HS-5 (cell line): ENCODE measurements at regions not wholly inside any gene's neighbourhood (a gene's known extent, or its start where the extent isn't known, plus 50 kb on each side); places are given as distances from the start of the nearest gene placed in this dataset.
A peak's percentile ranks its signal among the peaks of the same experiment; 100 is the strongest.
"Not testable (repeated sequence)": the region's sequence is repeated elsewhere in the genome, so short reads cannot be mapped to it uniquely, and the experiment has no call there.

Experiments
- DNase-seq: peaks from one replicate; pipeline ENCODE4 v3.0.0-alpha.2; 2012; ENCODE audit warnings: low read depth

DNA sequence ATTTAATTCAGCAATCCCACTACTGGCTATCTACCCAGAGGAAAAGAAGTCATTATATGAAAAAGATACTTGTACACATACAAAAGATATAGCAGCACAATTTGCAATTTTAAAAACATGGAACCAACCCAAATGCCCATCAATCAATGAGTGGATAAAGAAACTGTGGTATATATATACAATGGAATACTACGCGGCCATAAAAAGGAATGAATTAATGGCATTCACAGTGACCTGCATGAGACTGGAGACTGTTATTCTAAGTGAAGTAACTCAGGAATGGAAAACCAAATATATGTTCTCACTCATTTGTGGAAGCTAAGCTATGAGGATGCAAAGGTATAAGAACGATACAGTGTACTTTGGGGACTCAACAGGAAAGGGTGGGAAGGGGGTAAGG is 102.8 kb upstream of the KCNMA1 start:
- DNase-seq, result not testable (repeated sequence)

DNA sequence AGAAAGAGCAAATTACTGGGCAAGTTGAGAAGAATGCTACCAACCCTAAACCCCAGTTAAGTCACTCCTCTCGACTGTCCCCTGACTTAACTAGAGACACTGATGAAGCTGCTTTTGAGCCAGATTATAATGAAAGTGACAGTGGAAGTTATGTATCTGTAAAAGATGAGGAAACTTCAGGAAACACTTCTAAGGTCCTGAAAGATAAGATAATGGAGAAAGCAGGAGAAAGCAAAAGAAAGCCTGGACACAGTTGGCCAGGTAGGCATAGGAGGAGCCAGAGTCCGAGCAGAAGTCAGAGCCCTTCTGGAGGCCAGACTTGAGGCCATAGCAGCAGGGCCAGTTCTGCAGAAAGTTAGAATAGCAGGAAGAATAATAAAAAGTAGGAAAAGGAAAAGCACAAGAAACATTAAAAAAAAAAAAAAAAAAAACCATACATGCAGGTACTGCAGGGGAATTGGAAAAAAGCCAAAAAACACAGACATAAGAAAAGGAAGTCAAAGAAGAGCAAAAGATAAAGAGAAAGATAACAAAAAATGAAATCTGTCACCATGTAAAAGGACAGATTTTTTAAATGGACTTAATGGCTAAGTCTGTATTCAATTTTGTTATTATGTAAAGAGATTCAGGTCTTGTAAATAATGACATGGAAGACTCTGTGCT is 101.0 kb upstream of the KCNMA1 start:
- DNase-seq, result no peak

GRCh38 chr10:77737608-77738007 is 100.0 kb upstream of the KCNMA1 start:
- peak; percentile 96 for DNase-seq

DNA sequence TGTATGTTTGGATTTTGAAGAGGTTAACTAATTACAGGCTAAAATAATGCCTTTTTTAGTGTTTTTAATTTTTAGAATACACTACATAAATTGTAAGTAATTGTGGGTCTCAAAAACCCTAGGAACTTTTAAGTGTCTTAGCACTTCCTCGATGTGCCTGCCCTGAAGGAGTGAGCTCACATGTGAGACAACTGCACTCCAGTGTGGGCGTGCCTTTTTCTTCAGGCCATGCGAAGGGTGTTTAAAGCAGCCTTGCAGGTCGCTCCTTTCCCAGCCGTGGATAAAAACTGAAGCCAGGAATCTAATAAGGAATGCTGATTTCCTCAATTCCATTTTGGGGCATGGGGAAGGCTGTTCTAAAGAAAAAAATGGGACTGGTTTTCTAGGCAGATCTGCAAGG is 97.5 kb upstream of the KCNMA1 start:
- DNase-seq, result not testable (repeated sequence)

GRCh38 chr10:77732213-77733003 is 94.8 kb upstream of the KCNMA1 start:
- DNase-seq, result no peak

DNA sequence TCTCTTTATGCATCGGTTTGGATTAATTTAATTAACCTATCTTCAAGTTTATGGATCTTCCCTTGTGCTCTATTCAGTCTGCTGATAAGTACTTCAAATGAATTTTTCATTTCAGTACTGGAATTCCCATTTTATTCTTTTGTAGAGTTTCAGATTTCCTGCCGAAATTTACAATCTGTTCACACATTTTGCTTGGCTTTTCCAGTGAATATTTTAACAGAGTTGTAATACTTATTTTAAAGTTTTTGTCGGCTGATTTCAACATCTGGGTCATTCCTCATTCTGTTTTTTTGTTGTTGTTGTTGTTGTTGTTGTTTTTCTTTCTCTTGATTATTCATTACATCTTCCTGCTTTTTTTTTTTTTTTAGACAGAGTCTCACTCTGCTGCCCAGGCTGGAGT is 89.9 kb upstream of the KCNMA1 start:
- DNase-seq, result no peak

DNA sequence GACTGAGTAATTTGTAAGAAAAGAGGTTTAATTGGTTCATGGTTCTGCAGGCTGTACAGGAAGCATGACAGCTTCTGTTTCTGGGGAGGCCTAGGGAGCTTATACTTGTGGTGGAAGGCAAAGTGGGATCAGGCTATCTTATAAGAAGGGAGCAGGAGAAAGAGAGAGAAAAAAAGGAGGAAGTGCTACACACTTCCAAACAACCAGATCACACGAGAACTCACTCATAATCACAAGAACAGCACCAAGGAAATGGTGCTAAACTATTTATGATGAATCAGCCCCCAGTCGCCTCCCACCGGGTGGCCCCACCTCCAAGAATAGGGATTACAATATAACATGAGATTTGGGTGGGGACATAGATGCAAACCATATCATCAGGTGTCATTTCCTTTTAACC is 89.1 kb upstream of the KCNMA1 start:
- no peak for DNase-seq

GRCh38 chr10:77726301-77726700 is 88.7 kb upstream of the KCNMA1 start:
- DNase-seq, result no peak

- no peak for DNase-seq
These were observed 87.2 kb upstream of the KCNMA1 start for GRCh38 chr10:77724820-77725219.

DNA sequence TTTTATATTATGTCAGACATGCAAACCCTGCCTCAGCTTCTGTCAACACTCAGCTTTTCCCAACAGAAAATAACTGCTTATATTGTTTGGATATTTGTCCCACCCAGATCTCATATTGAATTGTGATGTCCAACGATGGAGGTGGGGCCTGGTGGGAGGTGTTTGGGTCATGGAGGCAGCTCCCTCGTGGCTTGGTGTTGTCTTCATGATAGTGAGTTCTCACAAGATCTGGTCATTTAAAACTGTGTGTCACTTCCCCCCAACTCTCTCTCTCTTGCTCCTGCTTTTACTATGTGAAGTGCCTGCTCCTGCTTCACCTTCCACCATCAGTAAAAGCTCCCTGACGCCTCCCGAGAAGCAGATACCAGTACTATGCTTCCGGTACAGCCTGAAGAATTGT is 85.8 kb upstream of the KCNMA1 start:
- DNase-seq, result no peak

DNA sequence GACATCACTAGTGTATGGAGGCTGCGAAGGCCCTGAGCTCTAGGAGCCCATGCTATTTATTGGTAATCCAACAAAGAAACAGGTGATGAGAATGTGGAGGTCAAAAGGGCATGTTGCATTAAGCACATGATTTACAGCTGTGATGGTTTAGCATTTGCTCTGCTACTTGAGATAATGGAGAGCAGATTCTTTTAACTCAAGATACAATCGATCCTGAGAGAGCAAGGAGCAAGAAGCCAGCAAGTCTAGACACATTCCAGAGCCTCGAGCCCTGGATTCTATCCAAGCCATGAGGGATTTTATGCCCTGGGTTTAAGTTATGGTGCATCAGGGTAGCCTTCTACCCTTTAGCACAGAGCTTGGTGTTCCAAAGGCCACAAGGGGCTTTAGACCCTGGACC is 85.3 kb upstream of the KCNMA1 start:
- not testable (repeated sequence) for DNase-seq

DNA sequence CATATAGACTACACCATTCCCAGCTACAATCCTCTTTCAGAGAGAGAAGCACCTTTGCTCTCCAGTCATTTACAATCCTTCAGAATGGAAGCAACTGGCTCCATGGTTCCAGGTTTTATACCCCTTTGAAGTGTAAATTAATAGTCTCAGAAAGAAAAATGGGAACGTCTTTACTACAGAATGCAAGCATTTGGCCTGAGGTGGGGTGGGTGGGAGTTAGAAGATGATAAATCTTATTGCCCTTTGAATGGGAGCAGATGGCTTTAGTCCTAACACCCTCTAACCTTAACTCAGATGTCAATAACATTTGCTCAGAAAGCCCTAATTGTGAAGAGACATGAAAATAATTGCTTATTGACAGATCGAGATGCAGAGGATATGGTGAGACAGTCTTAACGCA is 84.2 kb upstream of the KCNMA1 start:
- no peak for DNase-seq

DNA sequence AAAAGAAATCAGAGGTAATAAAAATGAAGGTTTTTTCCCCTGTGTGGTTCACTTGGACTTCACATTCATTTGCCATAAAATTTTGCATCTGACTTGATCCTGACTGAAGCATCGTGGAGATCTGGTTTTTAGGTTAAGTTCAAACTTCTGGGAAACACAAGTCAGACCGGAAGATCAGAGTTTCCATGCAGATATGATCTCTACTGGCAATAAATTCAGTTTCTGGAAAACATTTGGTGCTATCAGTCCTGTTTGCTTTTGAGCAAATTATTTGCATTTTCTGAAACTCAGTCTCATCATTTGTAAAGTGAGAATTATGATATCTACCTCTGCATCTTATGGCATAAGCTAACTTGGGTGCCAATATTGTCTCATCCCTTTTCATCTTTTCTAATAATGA is 81.3 kb upstream of the KCNMA1 start:
- DNase-seq, result no peak

DNA sequence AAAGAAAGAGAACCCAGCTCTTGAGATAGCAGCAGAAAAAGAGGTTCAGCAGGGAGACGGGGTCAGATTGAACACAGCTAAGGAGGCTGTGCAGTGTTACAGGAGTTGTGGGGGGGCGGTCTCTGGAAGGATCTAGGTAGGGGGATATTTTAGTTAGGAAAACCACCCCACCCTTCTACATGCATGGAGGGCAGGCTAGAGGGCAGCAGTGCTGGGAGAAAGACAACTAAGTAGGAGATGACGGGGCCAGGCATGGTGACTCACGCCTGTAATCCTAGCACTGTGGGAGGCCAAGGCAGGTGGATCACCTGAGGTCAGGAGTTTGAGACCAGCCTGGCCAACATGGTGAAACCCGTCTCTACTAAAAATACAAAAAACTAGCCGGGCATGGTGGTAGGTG is 80.7 kb upstream of the KCNMA1 start:
- not testable (repeated sequence) for DNase-seq

DNA sequence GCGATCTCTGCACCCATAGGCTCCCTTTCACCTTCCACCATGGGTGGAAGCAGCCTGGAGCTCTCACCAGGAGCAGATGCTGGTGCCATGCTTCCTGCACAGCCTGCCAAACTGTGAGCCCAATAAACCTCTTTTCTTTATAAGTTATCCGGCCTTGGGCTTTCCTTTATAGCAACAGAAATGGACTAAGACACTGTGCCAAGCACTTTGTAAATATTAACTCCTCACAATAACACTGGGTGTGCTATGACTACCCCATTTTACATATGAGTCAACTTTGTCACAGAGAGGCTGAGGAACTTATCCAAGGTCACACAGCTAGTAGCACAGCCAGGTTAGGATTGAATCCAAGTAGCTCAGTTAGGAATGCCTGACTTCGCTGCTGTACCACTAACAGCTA is 79.7 kb upstream of the KCNMA1 start:
- no peak for DNase-seq

- no peak for DNase-seq
These were observed 79.1 kb upstream of the KCNMA1 start for GRCh38 chr10:77716458-77717317.

DNA sequence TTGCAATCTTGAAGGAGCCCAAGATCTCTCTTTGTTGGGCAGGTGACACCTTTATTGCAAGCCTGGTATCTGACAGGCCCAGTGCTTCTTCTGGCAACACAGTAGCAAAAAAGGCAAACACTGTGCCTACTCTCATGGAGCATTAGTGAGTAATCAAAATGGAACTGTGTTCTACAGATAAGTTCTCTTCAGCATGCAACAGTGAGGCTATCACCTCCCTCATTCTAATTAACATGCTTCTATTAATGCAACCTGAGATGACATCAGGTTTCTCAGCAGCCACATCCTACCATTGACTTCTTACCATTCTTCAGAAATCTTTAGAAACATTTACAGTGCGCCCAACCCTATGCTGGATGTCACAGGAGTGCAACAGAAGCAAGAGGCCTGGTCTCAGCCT is 77.9 kb upstream of the KCNMA1 start:
- DNase-seq, result no peak

DNA sequence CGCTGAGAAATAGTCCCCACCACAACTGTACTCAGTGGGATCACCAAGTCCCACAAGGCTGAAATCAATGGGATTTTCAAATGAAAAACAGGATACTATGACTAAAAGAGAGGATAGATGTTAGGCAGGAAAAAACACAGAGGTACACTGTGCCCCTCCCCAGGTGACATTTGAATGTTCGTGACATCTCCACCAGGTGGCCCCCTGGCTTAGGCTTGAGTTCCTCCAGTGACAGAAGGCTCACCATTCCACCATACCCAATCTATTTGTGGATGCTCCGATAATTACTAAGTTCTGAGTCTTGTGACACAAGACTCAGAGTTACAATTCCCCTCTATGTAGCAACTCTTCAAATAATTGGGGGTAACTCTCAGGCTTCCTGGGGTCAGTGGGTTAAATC is 77.5 kb upstream of the KCNMA1 start:
- DNase-seq, result no peak

- no peak for DNase-seq
These were observed 76.1 kb upstream of the KCNMA1 start for GRCh38 chr10:77713521-77714280.

DNA sequence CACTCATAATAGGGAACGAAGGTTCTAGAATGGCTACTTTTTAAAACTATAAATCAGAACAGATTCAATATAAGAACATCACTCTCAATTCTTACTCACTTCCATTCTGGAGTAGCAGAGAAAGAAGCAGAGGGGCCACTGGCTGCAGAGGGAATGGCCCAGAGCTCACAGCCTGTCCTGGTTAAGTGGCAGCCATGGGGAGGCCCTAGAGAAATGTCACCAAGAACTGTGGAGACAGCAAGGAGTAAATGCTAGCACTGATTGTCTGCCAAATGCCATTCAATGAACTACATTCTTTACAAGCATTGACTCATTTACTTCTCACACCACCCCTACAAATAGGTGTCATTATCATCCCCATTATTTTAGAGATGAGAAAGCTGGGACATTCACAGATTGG is 74.6 kb upstream of the KCNMA1 start:
- DNase-seq, result no peak

DNA sequence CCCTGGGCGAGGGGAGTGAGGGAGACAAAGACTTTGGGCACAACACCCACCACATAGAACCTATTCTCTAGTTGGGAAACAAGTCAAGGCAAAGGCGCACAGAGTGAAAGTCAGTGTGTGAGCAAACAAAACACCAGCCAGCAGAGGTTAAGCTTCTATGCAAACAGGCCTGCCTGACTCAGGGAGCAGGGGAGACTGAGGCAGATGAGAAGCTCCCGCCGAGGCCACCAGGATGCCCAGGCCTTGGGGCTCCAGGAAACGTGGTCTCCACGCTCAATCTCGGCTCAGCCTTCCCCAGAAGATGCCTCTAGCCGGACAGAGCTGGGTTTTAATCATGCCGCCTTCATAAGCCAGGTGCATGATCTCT is 74.1 kb upstream of the KCNMA1 start:
- DNase-seq, result no peak
